B cell (primary cell): ENCODE measurements at regions not wholly inside any gene's neighbourhood (a gene's known extent, or its start where the extent isn't known, plus 50 kb on each side); places are given as distances from the start of the nearest gene placed in this dataset.

Source experiments
- ATAC-seq: fragments of 200-7000 bp; cut with Tn5 transposase; one replicate; pipeline ENCODE4 v1.10.0; 2021; ENCODE audit warnings: low read depth, mild to moderate bottlenecking, moderate number of reproducible peaks, moderate library complexity
- CTCF ChIA-PET: fragments of 350-600 bp; sonication (Branson Sonifier 250); formaldehyde crosslinking; loops from one replicate; lab custom pipeline; 2021; ENCODE audit warnings: antibody characterized with exemption, inconsistent platforms; lab: Charles Lee
- POLR2A ChIA-PET: fragments of 350-600 bp; sonication (Branson Sonifier 250); formaldehyde crosslinking; loops from one replicate; lab custom pipeline; 2021; ENCODE audit warnings: antibody characterized with exemption; lab: Charles Lee
- DNase-seq: peaks from one replicate; pipeline ENCODE4 v3.0.0; 2013
- H2AFZ ChIP-seq: 2 replicates; pipeline ENCODE4 v1.6.1; 2012; ENCODE audit warnings: mild to moderate bottlenecking, low read depth, low read length; ENCODE audit not compliant: insufficient read depth, poor library complexity, severe bottlenecking
- H3K27ac ChIP-seq, 2 donors: 1 replicate in 1 of 2; 2 replicates in 1 of 2; pipeline ENCODE4 v1.5.1; 2012 to 2013; ENCODE audit warnings: low read length in 2 of 2, mild to moderate bottlenecking in 2 of 2, moderate library complexity in 1 of 2
- H3K27me3 ChIP-seq, 4 experiments: fragments of 200-600 bp in 1 of 4; sonication (generic) in 1 of 4; replicated peaks in 1 of 4; 1 replicate in 2 of 4; 2 replicates in 2 of 4; pipeline versions ENCODE4 v1.6.1 to v1.7.0; 2013 to 2016; ENCODE audit warnings: low read length in 3 of 4, mild to moderate bottlenecking in 2 of 4, mixed read lengths in 1 of 4, moderate library complexity in 1 of 4; ENCODE audit not compliant: insufficient read depth in 4 of 4, control insufficient read depth in 3 of 4; ENCODE audit errors: control extremely low read depth in 1 of 4
- H3K36me3 ChIP-seq, 2 experiments: replicated peaks in 1 of 2; 1 replicate in 1 of 2; 2 replicates in 1 of 2; pipeline versions ENCODE4 v1.6.1 to v1.7.1; 2013; ENCODE audit warnings: low read length in 1 of 2; ENCODE audit not compliant: insufficient read depth in 2 of 2, control insufficient read depth in 1 of 2; ENCODE audit errors: control extremely low read depth in 1 of 2, extremely low read depth in 1 of 2
- H3K4me1 ChIP-seq, 2 donors: fragments of 200-600 bp in 1 of 2; sonication (generic) in 1 of 2; 1 replicate in 1 of 2; 2 replicates in 1 of 2; pipeline versions ENCODE4 v1.5.1 to v1.6.1; 2013 to 2017; ENCODE audit warnings: low read length in 2 of 2; ENCODE audit not compliant: control insufficient read depth in 2 of 2, insufficient read depth in 2 of 2
- H3K4me2 ChIP-seq: replicated peaks from 2 replicates; pipeline ENCODE3; 2012; ENCODE audit warnings: mild to moderate bottlenecking, low read depth, low read length; ENCODE audit not compliant: poor library complexity, severe bottlenecking
- H3K4me3 ChIP-seq, 5 experiments: fragments of 200-600 bp in 1 of 5; sonication (generic) in 1 of 5; 1 replicate in 3 of 5; 2 replicates in 2 of 5; pipeline versions ENCODE4 v1.5.1 to v1.7.0; 2011 to 2016; ENCODE audit warnings: low read length in 4 of 5, mild to moderate bottlenecking in 4 of 5, low read depth in 2 of 5, control low read depth in 1 of 5, moderate library complexity in 1 of 5; ENCODE audit not compliant: insufficient read depth in 1 of 5; ENCODE audit errors: control extremely low read depth in 1 of 5, extremely low read depth in 1 of 5
- H3K79me2 ChIP-seq: fragments of 200-600 bp; sonication (generic); one replicate; pipeline ENCODE4 v1.6.0; 2016; ENCODE audit warnings: low read length; ENCODE audit not compliant: control insufficient read depth, insufficient read depth
- H3K9ac ChIP-seq: fragments of 200-600 bp; sonication (generic); 2 replicates; pipeline ENCODE4 v1.6.1; 2017; ENCODE audit warnings: mild to moderate bottlenecking, low read length, moderate library complexity
- H3K9me3 ChIP-seq, 3 donors: one replicate each; pipeline versions ENCODE4 v1.6.1 to v1.7.1; 2013; ENCODE audit warnings: low read length in 2 of 3; ENCODE audit not compliant: control insufficient read depth in 2 of 3, insufficient read depth in 1 of 3; ENCODE audit errors: control extremely low read depth in 1 of 3
- H4K20me1 ChIP-seq: 2 replicates; pipeline ENCODE4 v1.6.0; 2012; ENCODE audit warnings: mild to moderate bottlenecking, low read length; ENCODE audit not compliant: insufficient read depth, control insufficient read depth, poor library complexity, severe bottlenecking
- H3K27ac Mint-ChIP-seq: one replicate; pipeline ENCODE4 v1.8.0; 2021; ENCODE audit warnings: mixed read lengths
- H3K27me3 Mint-ChIP-seq: one replicate; pipeline ENCODE4 v1.8.0; 2021; ENCODE audit warnings: mixed read lengths
- H3K4me1 Mint-ChIP-seq: one replicate; pipeline ENCODE4 v1.8.0; 2021; ENCODE audit warnings: mixed read lengths
- H3K4me3 Mint-ChIP-seq: one replicate; pipeline ENCODE4 v1.8.0; 2021; ENCODE audit warnings: mixed read lengths
- H3K9me3 Mint-ChIP-seq: one replicate; pipeline ENCODE4 v1.8.0; 2022; ENCODE audit warnings: mixed read lengths; ENCODE audit not compliant: insufficient read depth
- EZH2 ChIP-seq: IDR thresholded peaks from 2 replicates; pipeline ENCODE4 v1.6.1; 2012; ENCODE audit warnings: borderline replicate concordance, low read depth, mild to moderate bottlenecking, moderate library complexity, low read length; ENCODE audit not compliant: insufficient read depth, poor library complexity, severe bottlenecking
- WGBS: methylation state at CpG from one replicate; pipeline ENCODE4 v1.1.5; 2013; ENCODE audit warnings: missing lambda C conversion rate; ENCODE audit not compliant: insufficient coverage; 5-methylcytosine and 5-hydroxymethylcytosine counted together
- intact Hi-C: fragments of 100-400 bp; cut with micrococcal nuclease; formaldehyde crosslinking; loops from one replicate; pipeline ENCODE4 v1.10.0; 2022
- TF ChIP-seq, protein P1 (sequence below): fragments of 200-600 bp; IDR thresholded peaks from one replicate; pipeline ENCODE4 v1.8.0; 2022; ENCODE audit warnings: antibody characterized with exemption, mild to moderate bottlenecking

GRCh38 chr3:157705258-157705657 lies 202.0 kb upstream of the VEPH1 start:
- Histone ChIP-seq H3K9me3 (no peaks in the 10 kb centered on the region), H3K27ac (no peak overlapping the region), H3K4me1 (no peaks in the 10 kb centered on the region), H3K79me2 (no peaks in the 10 kb centered on the region), H3K4me3 (no peak overlapping the region), H4K20me1 (no peaks in the 10 kb centered on the region), H2AFZ (no peak overlapping the region), H3K36me3 (no peaks in the 10 kb centered on the region), H3K9ac (no peak overlapping the region), H3K27me3 (no peaks in the 10 kb centered on the region), H3K4me2 (no peak overlapping the region)
- no peaks in the 10 kb centered on the region for H3K4me1 Mint-ChIP-seq
- ATAC-seq: no peak
- no CpG with 5 or more reads among the region's 2 CpGs for WGBS
- no peak overlapping the region for H3K27ac Mint-ChIP-seq
- H3K27me3 Mint-ChIP-seq: no peaks in the 10 kb centered on the region
- TF ChIP-seq EZH2: no peak
- TF ChIP-seq, protein P1, sequence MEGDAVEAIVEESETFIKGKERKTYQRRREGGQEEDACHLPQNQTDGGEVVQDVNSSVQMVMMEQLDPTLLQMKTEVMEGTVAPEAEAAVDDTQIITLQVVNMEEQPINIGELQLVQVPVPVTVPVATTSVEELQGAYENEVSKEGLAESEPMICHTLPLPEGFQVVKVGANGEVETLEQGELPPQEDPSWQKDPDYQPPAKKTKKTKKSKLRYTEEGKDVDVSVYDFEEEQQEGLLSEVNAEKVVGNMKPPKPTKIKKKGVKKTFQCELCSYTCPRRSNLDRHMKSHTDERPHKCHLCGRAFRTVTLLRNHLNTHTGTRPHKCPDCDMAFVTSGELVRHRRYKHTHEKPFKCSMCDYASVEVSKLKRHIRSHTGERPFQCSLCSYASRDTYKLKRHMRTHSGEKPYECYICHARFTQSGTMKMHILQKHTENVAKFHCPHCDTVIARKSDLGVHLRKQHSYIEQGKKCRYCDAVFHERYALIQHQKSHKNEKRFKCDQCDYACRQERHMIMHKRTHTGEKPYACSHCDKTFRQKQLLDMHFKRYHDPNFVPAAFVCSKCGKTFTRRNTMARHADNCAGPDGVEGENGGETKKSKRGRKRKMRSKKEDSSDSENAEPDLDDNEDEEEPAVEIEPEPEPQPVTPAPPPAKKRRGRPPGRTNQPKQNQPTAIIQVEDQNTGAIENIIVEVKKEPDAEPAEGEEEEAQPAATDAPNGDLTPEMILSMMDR: no peak
- H3K4me3 Mint-ChIP-seq: no peak overlapping the region
- intact Hi-C loops: no loop called here
- DNase-seq: no peak
- POLR2A ChIA-PET: no interaction called here
- CTCF ChIA-PET: no interaction called here
- H3K9me3 Mint-ChIP-seq: no peaks in the 10 kb centered on the region

GRCh38 chr3:157700405-157700804 lies 197.2 kb upstream of the VEPH1 start:
- 100% methylated on average over 1 of the region's 3 CpGs for WGBS
- Histone ChIP-seq H2AFZ (no peak overlapping the region), H4K20me1 (no peaks in the 10 kb centered on the region), H3K36me3 (no peaks in the 10 kb centered on the region), H3K9me3 (no peaks in the 10 kb centered on the region), H3K79me2 (no peaks in the 10 kb centered on the region), H3K4me1 (no peaks in the 10 kb centered on the region), H3K4me3 (no peak overlapping the region), H3K27me3 (no peaks in the 10 kb centered on the region), H3K27ac (no peak overlapping the region), H3K9ac (no peak overlapping the region), H3K4me2 (no peak overlapping the region)
- ChIA-PET CTCF (no interaction called here), POLR2A (no interaction called here)
- Mint-ChIP-seq H3K27ac (no peak overlapping the region), H3K9me3 (no peaks in the 10 kb centered on the region), H3K4me3 (no peak overlapping the region), H3K27me3 (no peaks in the 10 kb centered on the region), H3K4me1 (no peaks in the 10 kb centered on the region)
- no peak for ATAC-seq
- intact Hi-C loops: no loop called here
- no peak for DNase-seq
- TF ChIP-seq EZH2: no peak
- TF ChIP-seq, protein P1: no peak
